IMR-90 (cell line): ENCODE measurements at regions not wholly inside any gene's neighbourhood (a gene's known extent, or its start where the extent isn't known, plus 50 kb on each side); places are given as distances from the start of the nearest gene placed in this dataset.

Experiments
- ATAC-seq: fragments of 200-7000 bp; cut with Tn5 transposase; 2 replicates; pipeline ENCODE4 v1.9.1; 2020; ENCODE audit warnings: low read depth, mild to moderate bottlenecking, moderate library complexity
- BruUV-seq: library from RNA; stranded (reverse); fragments of 400-500 nt; replicated peaks from 2 replicates; lab custom pipeline; 2021; lab: Mats Ljungman, UMichigan
- CTCF ChIA-PET: fragments of 300-600 bp; formaldehyde crosslinking; extraction: SDS; loops from one replicate; lab custom pipeline; 2021; ENCODE audit warnings: antibody characterized with exemption; lab: Yijun Ruan, JAX
- POLR2A ChIA-PET: fragments of 300-600 bp; sonication (Branson Sonifier 250); formaldehyde crosslinking; loops from one replicate; lab custom pipeline; 2022; ENCODE audit warnings: antibody characterized with exemption; ENCODE audit not compliant: unreplicated experiment; lab: Charles Lee
- DNase-seq: peaks from one replicate; pipeline ENCODE4 v3.0.0; 2013
- H2AFZ ChIP-seq: replicated peaks from 2 replicates; pipeline ENCODE3; 2013; ENCODE audit warnings: low read length, mild to moderate bottlenecking; ENCODE audit not compliant: poor library complexity
- H2AK5ac ChIP-seq: 2 replicates; pipeline ENCODE4 v1.6.1; 2013; ENCODE audit warnings: low read depth, low read length, inconsistent platforms
- H2AK9ac ChIP-seq: replicated peaks from 2 replicates; pipeline ENCODE3; 2013; ENCODE audit warnings: mild to moderate bottlenecking, low read depth, low read length, moderate library complexity; ENCODE audit not compliant: poor library complexity
- H2BK120ac ChIP-seq: 2 replicates; pipeline ENCODE4 v1.6.1; 2013; ENCODE audit warnings: low read depth, low read length, inconsistent platforms
- H2BK15ac ChIP-seq: 3 replicates; pipeline ENCODE4 v1.6.1; 2013; ENCODE audit warnings: low read depth, low read length, inconsistent platforms
- H2BK20ac ChIP-seq: 2 replicates; pipeline ENCODE4 v1.6.1; 2013; ENCODE audit warnings: low read depth, mild to moderate bottlenecking, inconsistent platforms, low read length, moderate library complexity
- H2BK5ac ChIP-seq: 2 replicates; pipeline ENCODE4 v1.6.1; 2013; ENCODE audit warnings: mild to moderate bottlenecking, low read depth, low read length, inconsistent platforms; ENCODE audit not compliant: poor library complexity, severe bottlenecking
- H3K14ac ChIP-seq: replicated peaks from 2 replicates; pipeline ENCODE4 v1.6.1; 2013; ENCODE audit warnings: low read depth, low read length, inconsistent platforms
- H3K18ac ChIP-seq: 2 replicates; pipeline ENCODE4 v1.6.1; 2013; ENCODE audit warnings: low read depth, low read length, control low read depth
- H3K23ac ChIP-seq: 2 replicates; pipeline ENCODE4 v1.6.1; 2013; ENCODE audit warnings: low read depth, low read length, inconsistent platforms
- H3K27ac ChIP-seq: 2 replicates; pipeline ENCODE4 v1.5.1; 2013; ENCODE audit warnings: mild to moderate bottlenecking, control low read depth, low read length; ENCODE audit not compliant: insufficient read depth
- H3K27me3 ChIP-seq: 2 replicates; pipeline ENCODE4 v1.6.1; 2013; ENCODE audit warnings: low read length; ENCODE audit not compliant: control insufficient read depth, insufficient read depth
- H3K36me3 ChIP-seq: 2 replicates; pipeline ENCODE4 v1.6.1; 2013; ENCODE audit warnings: low read length, mixed read lengths; ENCODE audit not compliant: control insufficient read depth, insufficient read depth
- H3K4ac ChIP-seq: 2 replicates; pipeline ENCODE4 v1.6.1; 2013; ENCODE audit warnings: low read depth, low read length, inconsistent platforms
- H3K4me1 ChIP-seq: 2 replicates; pipeline ENCODE4 v1.6.1; 2013; ENCODE audit warnings: low read length, mixed read lengths; ENCODE audit not compliant: control insufficient read depth, insufficient read depth
- H3K4me2 ChIP-seq: 2 replicates; pipeline ENCODE4 v1.6.1; 2013; ENCODE audit warnings: low read depth, mild to moderate bottlenecking, control low read depth, low read length, moderate library complexity
- H3K4me3 ChIP-seq: 2 replicates; pipeline ENCODE4 v1.5.1; 2013; ENCODE audit warnings: low read depth, mild to moderate bottlenecking, control low read depth, low read length, moderate library complexity; ENCODE audit not compliant: insufficient read depth
- H3K56ac ChIP-seq: 2 replicates; pipeline ENCODE4 v1.6.1; 2013; ENCODE audit warnings: low read length, inconsistent platforms; ENCODE audit not compliant: insufficient read depth; ENCODE audit errors: extremely low read depth
- H3K79me1 ChIP-seq, 2 experiments: 2 replicates each; pipeline ENCODE4 v1.6.1; 2013; ENCODE audit warnings: low read length in 2 of 2, inconsistent platforms in 1 of 2, low read depth in 1 of 2
- H3K9ac ChIP-seq: 2 replicates; pipeline ENCODE4 v1.6.1; 2013; ENCODE audit warnings: low read depth, low read length, control low read depth
- H3K9me1 ChIP-seq: 2 replicates; pipeline ENCODE4 v1.6.1; 2013; ENCODE audit warnings: low read length, inconsistent platforms; ENCODE audit not compliant: insufficient read depth
- H3K9me3 ChIP-seq: 2 replicates; pipeline ENCODE4 v1.6.1; 2013; ENCODE audit warnings: low read length; ENCODE audit not compliant: control insufficient read depth, insufficient read depth
- H4K20me1 ChIP-seq: 2 replicates; pipeline ENCODE4 v1.6.1; 2013; ENCODE audit warnings: low read length, inconsistent platforms; ENCODE audit not compliant: insufficient read depth
- H4K5ac ChIP-seq: 2 replicates; pipeline ENCODE4 v1.6.1; 2013; ENCODE audit warnings: mild to moderate bottlenecking, low read depth, low read length, control low read depth
- H4K8ac ChIP-seq, 2 experiments: 2 replicates each; pipeline ENCODE4 v1.6.1; 2013; ENCODE audit warnings: low read depth in 2 of 2, low read length in 2 of 2, control low read depth in 1 of 2, inconsistent platforms in 1 of 2
- H4K91ac ChIP-seq: 2 replicates; pipeline ENCODE4 v1.6.1; 2013; ENCODE audit warnings: low read depth, low read length, inconsistent platforms; ENCODE audit not compliant: insufficient read depth
- MAZ ChIP-seq: IDR thresholded peaks from 2 replicates; pipeline ENCODE4 v1.6.1; 2012; ENCODE audit warnings: low read depth, mild to moderate bottlenecking, low read length, improper control_type of control experiment, moderate library complexity, borderline replicate concordance
- WGBS, 2 experiments: methylation state at CpG; one replicate each; pipeline versions ENCODE4 v1.1.5 to v1.1.7; 2013; ENCODE audit warnings: missing lambda C conversion rate in 2 of 2; ENCODE audit not compliant: insufficient read length in 1 of 2; ENCODE audit errors: extremely low coverage in 2 of 2; 5-methylcytosine and 5-hydroxymethylcytosine counted together
- dilution Hi-C: fragments of 300-500 bp; cut with HindIII; formaldehyde crosslinking; loops from one replicate; pipeline ENCODE4 v1.14.3; 2018; ENCODE audit warnings: low sequenced_read_pairs; ENCODE audit not compliant: unreplicated experiment
- in situ Hi-C: fragments of 300-500 bp; cut with MboI; formaldehyde crosslinking; loops from 3 replicates; pipeline ENCODE4 v1.14.3; 2019; ENCODE audit warnings: low sequenced_read_pairs, inconsistent platforms, mixed read lengths
- intact Hi-C: fragments of 100-400 bp; cut with micrococcal nuclease; formaldehyde crosslinking; loops from 2 replicates; pipeline ENCODE4 v1.10.0; 2022

DNA sequence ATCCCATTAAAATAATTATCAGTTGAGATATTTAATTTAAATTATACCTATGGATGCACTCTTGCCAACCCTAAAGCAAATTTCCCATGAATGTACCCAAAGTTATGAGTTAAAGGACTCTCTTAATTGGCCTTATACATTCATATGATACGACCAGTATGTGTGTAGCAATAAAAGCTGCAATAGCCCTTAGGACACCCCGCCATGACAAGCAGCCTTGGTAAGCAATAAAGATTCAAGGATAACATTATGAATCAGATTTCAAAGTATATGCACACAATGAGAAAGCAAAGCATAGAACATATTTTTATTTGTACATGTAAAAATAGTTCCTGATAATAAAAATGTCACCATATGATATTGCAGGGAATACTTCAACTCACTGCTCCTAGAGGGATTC lies 1699.3 kb upstream of the CDH9 start:
- intact Hi-C loops (no loop called here), dilution Hi-C loops (no loop called here), in situ Hi-C loops (no loop called here)
- H3K56ac ChIP-seq, result no peak overlapping the region
- H3K23ac ChIP-seq, result no peak overlapping the region
- ATAC-seq (no peak), DNase-seq (no peak)
- H4K5ac ChIP-seq, result no peak overlapping the region
- H2BK15ac ChIP-seq, result no peak overlapping the region
- H3K18ac ChIP-seq, result no peak overlapping the region
- no peaks in the 10 kb centered on the region for H3K36me3 ChIP-seq
- no peak overlapping the region for H3K14ac ChIP-seq
- H3K79me1 ChIP-seq, result no peaks in the 10 kb centered on the region
- H2AFZ ChIP-seq, result no peak overlapping the region
- no peak overlapping the region for H2BK5ac ChIP-seq
- no peaks in the 10 kb centered on the region for H3K9me1 ChIP-seq
- POLR2A ChIA-PET, result no interaction called here
- no peak overlapping the region for H2AK9ac ChIP-seq
- no peak overlapping the region for H4K8ac ChIP-seq
- CTCF ChIA-PET, result no interaction called here
- H3K27ac ChIP-seq, result no peak overlapping the region
- no peak overlapping the region for H2BK120ac ChIP-seq
- H3K9me3 ChIP-seq, result no peaks in the 10 kb centered on the region
- no peak for TF ChIP-seq MAZ
- H4K91ac ChIP-seq, result no peak overlapping the region
- no peak overlapping the region for H2AK5ac ChIP-seq
- BruUV-seq, result no TSS peak
- H3K4me1 ChIP-seq, result no peaks in the 10 kb centered on the region
- H4K20me1 ChIP-seq, result no peaks in the 10 kb centered on the region
- H3K4ac ChIP-seq, result no peak overlapping the region
- H3K27me3 ChIP-seq, result no peaks in the 10 kb centered on the region
- no peak overlapping the region for H3K9ac ChIP-seq
- H3K4me2 ChIP-seq, result no peak overlapping the region
- no peak overlapping the region for H3K4me3 ChIP-seq
- H2BK20ac ChIP-seq, result no peak overlapping the region
- WGBS, 2 experiments, result no CpG with 5 or more reads among the region's 2 CpGs
